ENCODE measurements at regions not wholly inside any gene's neighbourhood (a gene's known extent, or its start where the extent isn't known, plus 50 kb on each side); places are given as distances from the start of the nearest gene placed in this dataset.

DNA sequence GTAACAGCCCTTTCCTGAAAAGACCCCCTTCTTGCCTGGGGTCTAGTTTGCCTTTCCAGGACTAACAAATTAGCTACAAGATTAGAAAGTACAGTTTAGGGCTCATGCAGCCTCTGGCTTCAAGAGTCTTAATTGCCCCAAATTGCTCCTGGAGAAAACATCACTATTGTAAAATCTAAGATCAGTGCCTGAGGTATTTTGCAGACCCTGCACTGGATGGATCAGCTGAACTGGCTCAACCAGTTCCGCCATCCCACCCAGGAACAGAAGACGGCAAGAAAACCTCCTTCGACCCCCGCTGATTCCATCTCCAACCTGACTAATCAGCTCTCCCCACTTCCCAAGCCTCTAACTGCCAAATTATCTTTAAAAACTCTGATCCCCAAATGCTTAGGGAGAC lies 236.5 kb upstream of the KCNG1 start:
- intact Hi-C loops (cut with DNase I), result no loop called here
- H3K27me3 ChIP-seq, result no peaks in the 10 kb centered on the region
- WGBS, 3 donors, result 82 to 87% (median 87%) methylated on average over 4 of the region's 4 CpGs

GRCh38 chr20:51258582-51259165 lies 235.8 kb upstream of the KCNG1 start:
- TF ChIP-seq POLR2A (IDR thresholded peaks at IDR 0.05), result no peak
- no peak for TF ChIP-seq EP300 (IDR thresholded peaks at IDR 0.05)
- TF ChIP-seq, protein P1, sequence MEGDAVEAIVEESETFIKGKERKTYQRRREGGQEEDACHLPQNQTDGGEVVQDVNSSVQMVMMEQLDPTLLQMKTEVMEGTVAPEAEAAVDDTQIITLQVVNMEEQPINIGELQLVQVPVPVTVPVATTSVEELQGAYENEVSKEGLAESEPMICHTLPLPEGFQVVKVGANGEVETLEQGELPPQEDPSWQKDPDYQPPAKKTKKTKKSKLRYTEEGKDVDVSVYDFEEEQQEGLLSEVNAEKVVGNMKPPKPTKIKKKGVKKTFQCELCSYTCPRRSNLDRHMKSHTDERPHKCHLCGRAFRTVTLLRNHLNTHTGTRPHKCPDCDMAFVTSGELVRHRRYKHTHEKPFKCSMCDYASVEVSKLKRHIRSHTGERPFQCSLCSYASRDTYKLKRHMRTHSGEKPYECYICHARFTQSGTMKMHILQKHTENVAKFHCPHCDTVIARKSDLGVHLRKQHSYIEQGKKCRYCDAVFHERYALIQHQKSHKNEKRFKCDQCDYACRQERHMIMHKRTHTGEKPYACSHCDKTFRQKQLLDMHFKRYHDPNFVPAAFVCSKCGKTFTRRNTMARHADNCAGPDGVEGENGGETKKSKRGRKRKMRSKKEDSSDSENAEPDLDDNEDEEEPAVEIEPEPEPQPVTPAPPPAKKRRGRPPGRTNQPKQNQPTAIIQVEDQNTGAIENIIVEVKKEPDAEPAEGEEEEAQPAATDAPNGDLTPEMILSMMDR (IDR thresholded peaks at IDR 0.05), result no peak
- H3K4me1 ChIP-seq (ENCODE audit: insufficient read depth), result no peaks in the 10 kb centered on the region
- intact Hi-C loops (cut with DNase I), result no loop called here
- WGBS, 3 donors, result 78 to 85% (median 78%) methylated on average over 3 of the region's 3 CpGs
- no peak overlapping the region for H3K27ac ChIP-seq
- no peak overlapping the region for H3K4me3 ChIP-seq
- H3K36me3 ChIP-seq, result no peaks in the 10 kb centered on the region
- H3K9me3 ChIP-seq, result no peaks in the 10 kb centered on the region
- DNase-seq, result no peak
- no peaks in the 10 kb centered on the region for H3K27me3 ChIP-seq

More for the DNA sequence above, 236.5 kb upstream of the KCNG1 start:
- Histone ChIP-seq H3K4me3 (no peak overlapping the region), H3K9me3 (no peaks in the 10 kb centered on the region), H3K4me1 (ENCODE audit: insufficient read depth) (no peaks in the 10 kb centered on the region), H3K27ac (no peak overlapping the region), H3K36me3 (no peaks in the 10 kb centered on the region)
- TF ChIP-seq POLR2A (IDR thresholded peaks at IDR 0.05), result no peak
- TF ChIP-seq, protein P1 (IDR thresholded peaks at IDR 0.05), result no peak
- no peak for DNase-seq

- H3K4me1 ChIP-seq (ENCODE audit: insufficient read depth), result no peaks in the 10 kb centered on the region
- 74 to 81% (median 79%) methylated on average over 3 of the region's 3 CpGs for WGBS, 3 donors
- H3K9me3 ChIP-seq, result no peaks in the 10 kb centered on the region
- no peaks in the 10 kb centered on the region for H3K36me3 ChIP-seq
- no peak overlapping the region for H3K27ac ChIP-seq
- no peaks in the 10 kb centered on the region for H3K27me3 ChIP-seq
- TF ChIP-seq EP300 (IDR thresholded peaks at IDR 0.05) (no peak), POLR2A (IDR thresholded peaks at IDR 0.05) (no peak)
- TF ChIP-seq, protein P1 (IDR thresholded peaks at IDR 0.05), result no peak
- DNase-seq, result no peak
- no peak overlapping the region for H3K4me3 ChIP-seq
- intact Hi-C loops (cut with DNase I), result no loop called here
These were observed 232.5 kb upstream of the KCNG1 start for GRCh38 chr20:51255417-51255816.

DNA sequence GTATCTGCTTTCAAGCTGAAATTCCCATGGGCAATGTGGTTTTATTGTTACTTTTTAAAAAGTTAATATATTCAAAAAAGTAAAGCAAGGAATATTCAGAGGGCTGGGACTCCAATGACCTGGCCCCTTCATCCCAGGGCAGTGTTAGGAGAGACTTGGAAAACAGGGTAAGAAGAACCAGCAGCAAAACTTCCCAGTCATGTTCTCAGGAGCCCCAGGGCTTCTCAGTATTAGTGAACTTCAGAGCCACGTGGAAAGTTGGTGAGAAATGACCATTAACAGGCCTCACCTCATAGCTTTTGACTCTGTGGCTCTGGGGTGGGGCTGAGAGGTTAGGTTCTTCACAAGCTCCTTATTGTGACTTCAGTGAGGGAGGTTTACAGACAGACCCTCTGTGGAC lies 230.4 kb upstream of the KCNG1 start:
- intact Hi-C loops (cut with DNase I), result no loop called here
- Histone ChIP-seq H3K4me3 (no peak overlapping the region), H3K4me1 (ENCODE audit: insufficient read depth) (no peaks in the 10 kb centered on the region), H3K36me3 (no peaks in the 10 kb centered on the region), H3K9me3 (no peaks in the 10 kb centered on the region), H3K27ac (no peak overlapping the region), H3K27me3 (no peaks in the 10 kb centered on the region)
- WGBS, 3 donors, result 45 to 52% (median 50%) methylated on average over 1 of the region's 1 CpG
- TF ChIP-seq EP300 (IDR thresholded peaks at IDR 0.05) (no peak), POLR2A (IDR thresholded peaks at IDR 0.05) (no peak)
- TF ChIP-seq, protein P1 (IDR thresholded peaks at IDR 0.05), result no peak
- DNase-seq, result no peak
